H9 (cell line): ENCODE measurements at regions not wholly inside any gene's neighbourhood (a gene's known extent, or its start where the extent isn't known, plus 50 kb on each side); places are given as distances from the start of the nearest gene placed in this dataset.

Experiments used
- DNase-seq: peaks from one replicate; pipeline ENCODE4 v3.0.0-alpha.2; 2017
- H2AFZ ChIP-seq: one replicate; pipeline ENCODE4 v1.6.1; 2013; ENCODE audit warnings: mild to moderate bottlenecking, low read length, control low read depth, moderate library complexity
- H2AK5ac ChIP-seq: 2 replicates; pipeline ENCODE4 v1.6.1; 2013; ENCODE audit warnings: low read length, control low read depth, mixed read lengths; ENCODE audit not compliant: insufficient read length
- H2BK120ac ChIP-seq: one replicate; pipeline ENCODE4 v1.6.1; 2013; ENCODE audit warnings: low read depth, mild to moderate bottlenecking, low read length, control low read depth, inconsistent platforms; ENCODE audit not compliant: poor library complexity, severe bottlenecking
- H2BK12ac ChIP-seq: 2 replicates; pipeline ENCODE4 v1.6.1; 2013; ENCODE audit warnings: low read length, control low read depth, mixed read lengths, low read depth; ENCODE audit not compliant: insufficient read length
- H2BK15ac ChIP-seq: 2 replicates; pipeline ENCODE4 v1.6.1; 2013; ENCODE audit warnings: low read depth, low read length, control low read depth
- H2BK20ac ChIP-seq: one replicate; pipeline ENCODE4 v1.6.1; 2013; ENCODE audit warnings: low read depth, mild to moderate bottlenecking, low read length, control low read depth, inconsistent platforms; ENCODE audit not compliant: poor library complexity, severe bottlenecking
- H2BK5ac ChIP-seq: 2 replicates; pipeline ENCODE4 v1.6.1; 2013; ENCODE audit warnings: low read length, control low read depth, mixed read lengths; ENCODE audit not compliant: insufficient read length
- H3K14ac ChIP-seq: 2 replicates; pipeline ENCODE4 v1.6.1; 2013; ENCODE audit warnings: low read length, control low read depth; ENCODE audit not compliant: insufficient read depth
- H3K18ac ChIP-seq: 2 replicates; pipeline ENCODE4 v1.6.1; 2013; ENCODE audit warnings: low read depth, mild to moderate bottlenecking, mixed read lengths, low read length, control low read depth; ENCODE audit not compliant: insufficient read length
- H3K23ac ChIP-seq: 2 replicates; pipeline ENCODE4 v1.6.1; 2013; ENCODE audit warnings: low read length, control low read depth, mixed read lengths, low read depth; ENCODE audit not compliant: insufficient read length
- H3K23me2 ChIP-seq: 2 replicates; pipeline ENCODE4 v1.6.1; 2013; ENCODE audit warnings: low read depth, mild to moderate bottlenecking, mixed read lengths, low read length, control low read depth; ENCODE audit not compliant: insufficient read length, poor library complexity, severe bottlenecking
- H3K27ac ChIP-seq: 2 replicates; pipeline ENCODE4 v1.5.1; 2013; ENCODE audit warnings: low read length, control low read depth, mixed read lengths, low read depth; ENCODE audit not compliant: insufficient read length
- H3K27me3 ChIP-seq: 2 replicates; pipeline ENCODE4 v1.6.1; 2013; ENCODE audit warnings: low read length, control low read depth, inconsistent platforms; ENCODE audit not compliant: insufficient read depth
- H3K4ac ChIP-seq: 2 replicates; pipeline ENCODE4 v1.6.1; 2013; ENCODE audit warnings: low read depth, mild to moderate bottlenecking, control low read depth, inconsistent platforms, low read length, moderate library complexity
- H3K4me1 ChIP-seq: 2 replicates; pipeline ENCODE4 v1.6.1; 2013; ENCODE audit warnings: low read length, control low read depth, inconsistent platforms; ENCODE audit not compliant: insufficient read depth
- H3K4me2 ChIP-seq: 2 replicates; pipeline ENCODE4 v1.6.1; 2013; ENCODE audit warnings: low read length, control low read depth, mixed read lengths; ENCODE audit not compliant: insufficient read length, insufficient read depth
- H3K56ac ChIP-seq: 2 replicates; pipeline ENCODE4 v1.6.1; 2013; ENCODE audit warnings: low read depth, mild to moderate bottlenecking, mixed read lengths, low read length, control low read depth; ENCODE audit not compliant: insufficient read length
- H3K79me1 ChIP-seq: 2 replicates; pipeline ENCODE4 v1.6.1; 2013; ENCODE audit warnings: low read depth, mild to moderate bottlenecking, moderate library complexity, low read length, control low read depth, inconsistent platforms; ENCODE audit not compliant: insufficient read depth, poor library complexity, severe bottlenecking
- H3K79me2 ChIP-seq: 2 replicates; pipeline ENCODE4 v1.6.1; 2013; ENCODE audit warnings: low read length, control low read depth, inconsistent platforms; ENCODE audit not compliant: insufficient read depth
- H3K9ac ChIP-seq: 2 replicates; pipeline ENCODE4 v1.6.1; 2013; ENCODE audit warnings: low read length, control low read depth, mixed read lengths; ENCODE audit not compliant: insufficient read length; ENCODE audit errors: extremely low read depth
- H3K9me3 ChIP-seq: one replicate; pipeline ENCODE4 v1.6.1; 2013; ENCODE audit warnings: low read depth, low read length, inconsistent platforms; ENCODE audit not compliant: control insufficient read depth
- H3T11ph ChIP-seq: one replicate; pipeline ENCODE4 v1.6.1; 2013; ENCODE audit warnings: mild to moderate bottlenecking, low read length, control low read depth, inconsistent platforms
- H4K20me1 ChIP-seq: one replicate; pipeline ENCODE4 v1.6.1; 2013; ENCODE audit not compliant: control insufficient read depth, insufficient read length, insufficient read depth
- H4K5ac ChIP-seq: 2 replicates; pipeline ENCODE4 v1.6.1; 2013; ENCODE audit warnings: low read depth, mild to moderate bottlenecking, mixed read lengths, low read length, control low read depth; ENCODE audit not compliant: insufficient read length
- H4K8ac ChIP-seq: replicated peaks from 2 replicates; pipeline ENCODE4 v1.6.1; 2013; ENCODE audit warnings: low read length, control low read depth, mixed read lengths, low read depth; ENCODE audit not compliant: insufficient read length
- H4K91ac ChIP-seq: 2 replicates; pipeline ENCODE4 v1.6.1; 2013; ENCODE audit warnings: low read depth, mild to moderate bottlenecking, moderate library complexity, mixed read lengths, low read length, control low read depth; ENCODE audit not compliant: insufficient read length
- H3K27ac Mint-ChIP-seq, 3 experiments: 2 replicates in 2 of 3; 3 replicates in 1 of 3; pipeline ENCODE4 v1.8.0; 2020 to 2021; ENCODE audit warnings: mixed read lengths in 3 of 3, mild to moderate bottlenecking in 1 of 3, moderate library complexity in 1 of 3
- H3K27me3 Mint-ChIP-seq: 2 replicates; pipeline ENCODE4 v1.8.0; 2021; ENCODE audit warnings: low read depth, mild to moderate bottlenecking, moderate library complexity, mixed read lengths
- H3K36me3 Mint-ChIP-seq, 3 experiments: 2 replicates in 2 of 3; 3 replicates in 1 of 3; pipeline ENCODE4 v1.8.0; 2020 to 2021; ENCODE audit warnings: low read depth in 3 of 3, mixed read lengths in 3 of 3; ENCODE audit not compliant: insufficient read depth in 1 of 3
- H3K4me1 Mint-ChIP-seq, 2 experiments: 2 replicates each; pipeline ENCODE4 v1.8.0; 2020; ENCODE audit warnings: mixed read lengths in 2 of 2
- H3K4me3 Mint-ChIP-seq, 2 experiments: 2 replicates in 1 of 2; 3 replicates in 1 of 2; pipeline ENCODE4 v1.8.0; 2020 to 2021; ENCODE audit warnings: mild to moderate bottlenecking in 2 of 2, mixed read lengths in 2 of 2, moderate library complexity in 1 of 2
- H3K9me3 Mint-ChIP-seq, 2 experiments: 2 replicates in 1 of 2; 3 replicates in 1 of 2; pipeline ENCODE4 v1.8.0; 2020; ENCODE audit warnings: mild to moderate bottlenecking in 2 of 2, mixed read lengths in 2 of 2, moderate library complexity in 1 of 2
- WGBS: extraction: QIAGEN DNeasy Blood & Tissue Kit; methylation state at CpG from one replicate; pipeline ENCODE4 v1.1.7; 2013; ENCODE audit warnings: missing lambda C conversion rate, low lambda C conversion rate, mixed read lengths; ENCODE audit not compliant: insufficient read length; ENCODE audit errors: extremely low coverage; 5-methylcytosine and 5-hydroxymethylcytosine counted together
- TF ChIP-seq, protein P1 (sequence below): fragments of 200-600 bp; sonication (generic); conservative IDR thresholded peaks from 3 replicates; pipeline ENCODE4 v1.8.0; 2021; ENCODE audit warnings: antibody characterized with exemption, mild to moderate bottlenecking

DNA sequence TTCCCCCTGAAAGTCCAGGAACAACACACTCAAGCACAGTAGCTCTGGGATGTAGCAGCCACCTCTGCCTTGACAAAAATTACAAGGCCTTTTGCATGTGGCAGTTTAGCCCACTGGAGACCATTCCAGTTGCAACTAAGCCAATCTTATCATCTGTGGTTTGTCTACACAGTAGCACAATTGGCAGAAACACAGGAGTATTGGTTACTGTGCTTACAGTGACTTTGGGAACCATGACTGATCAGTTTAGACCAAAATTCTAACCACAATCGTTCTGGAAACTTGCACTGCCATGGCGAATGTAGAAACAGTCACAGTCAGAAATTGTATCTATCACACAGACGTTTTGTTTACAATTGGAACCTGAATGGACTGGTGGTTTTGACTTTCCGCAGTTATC lies 403.7 kb upstream of the MEIS1 start:
- WGBS, result no CpG with 5 or more reads among the region's 4 CpGs
- no peak overlapping the region for H4K91ac ChIP-seq
- no peaks in the 10 kb centered on the region for H3K27me3 Mint-ChIP-seq

More for the DNA sequence above, 403.7 kb upstream of the MEIS1 start:
- Histone ChIP-seq H3K27ac (no peak overlapping the region), H2BK12ac (no peak overlapping the region), H2AFZ (no peak overlapping the region), H4K8ac (no peak overlapping the region), H2AK5ac (no peak overlapping the region), H3K14ac (no peak overlapping the region), H4K20me1 (no peaks in the 10 kb centered on the region), H2BK120ac (no peak overlapping the region), H3K9ac (no peak overlapping the region), H3K79me1 (no peaks in the 10 kb centered on the region), H3K23ac (no peak overlapping the region), H2BK5ac (no peak overlapping the region), H3T11ph (no peak overlapping the region), H3K79me2 (no peaks in the 10 kb centered on the region), H3K4ac (no peak overlapping the region), H2BK15ac (no peak overlapping the region), H3K18ac (no peak overlapping the region), H3K27me3 (no peaks in the 10 kb centered on the region), H4K5ac (no peak overlapping the region), H3K56ac (no peak overlapping the region), H3K4me1 (no peaks in the 10 kb centered on the region), H3K4me2 (no peak overlapping the region), H3K9me3 (no peaks in the 10 kb centered on the region), H2BK20ac (no peak overlapping the region), H3K23me2 (no peaks in the 10 kb centered on the region)
- TF ChIP-seq, protein P1, sequence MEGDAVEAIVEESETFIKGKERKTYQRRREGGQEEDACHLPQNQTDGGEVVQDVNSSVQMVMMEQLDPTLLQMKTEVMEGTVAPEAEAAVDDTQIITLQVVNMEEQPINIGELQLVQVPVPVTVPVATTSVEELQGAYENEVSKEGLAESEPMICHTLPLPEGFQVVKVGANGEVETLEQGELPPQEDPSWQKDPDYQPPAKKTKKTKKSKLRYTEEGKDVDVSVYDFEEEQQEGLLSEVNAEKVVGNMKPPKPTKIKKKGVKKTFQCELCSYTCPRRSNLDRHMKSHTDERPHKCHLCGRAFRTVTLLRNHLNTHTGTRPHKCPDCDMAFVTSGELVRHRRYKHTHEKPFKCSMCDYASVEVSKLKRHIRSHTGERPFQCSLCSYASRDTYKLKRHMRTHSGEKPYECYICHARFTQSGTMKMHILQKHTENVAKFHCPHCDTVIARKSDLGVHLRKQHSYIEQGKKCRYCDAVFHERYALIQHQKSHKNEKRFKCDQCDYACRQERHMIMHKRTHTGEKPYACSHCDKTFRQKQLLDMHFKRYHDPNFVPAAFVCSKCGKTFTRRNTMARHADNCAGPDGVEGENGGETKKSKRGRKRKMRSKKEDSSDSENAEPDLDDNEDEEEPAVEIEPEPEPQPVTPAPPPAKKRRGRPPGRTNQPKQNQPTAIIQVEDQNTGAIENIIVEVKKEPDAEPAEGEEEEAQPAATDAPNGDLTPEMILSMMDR, result no peak
- no peak overlapping the region for H3K4me3 Mint-ChIP-seq
- H3K9me3 Mint-ChIP-seq, result no peaks in the 10 kb centered on the region
- no peak for DNase-seq
- H3K27ac Mint-ChIP-seq, result no peak overlapping the region; a peak in 1 of 7 replicates
- no peaks in the 10 kb centered on the region for H3K4me1 Mint-ChIP-seq
- H3K36me3 Mint-ChIP-seq, result no peaks in the 10 kb centered on the region
